IPS-18a (cell line): ENCODE measurements at regions not wholly inside any gene's neighbourhood (a gene's known extent, or its start where the extent isn't known, plus 50 kb on each side); places are given as distances from the start of the nearest gene placed in this dataset.
"Not testable (repeated sequence)": the region's sequence is repeated elsewhere in the genome, so short reads cannot be mapped to it uniquely, and the experiment has no call there.

Experiments
- H3K27ac ChIP-seq: one replicate; pipeline ENCODE4 v1.5.1; 2013; ENCODE audit warnings: low read length
- H3K27me3 ChIP-seq: one replicate; pipeline ENCODE4 v1.6.1; 2013; ENCODE audit warnings: mild to moderate bottlenecking, low read length; ENCODE audit not compliant: control insufficient read depth, insufficient read depth
- H3K36me3 ChIP-seq: one replicate; pipeline ENCODE4 v1.6.1; 2013; ENCODE audit warnings: low read depth, low read length; ENCODE audit not compliant: control insufficient read depth
- H3K4me1 ChIP-seq: one replicate; pipeline ENCODE4 v1.6.1; 2013; ENCODE audit warnings: low read depth, low read length; ENCODE audit not compliant: control insufficient read depth
- H3K4me3 ChIP-seq: one replicate; pipeline ENCODE4 v1.5.1; 2013; ENCODE audit warnings: low read length
- H3K9ac ChIP-seq: one replicate; pipeline ENCODE4 v1.6.1; 2013; ENCODE audit warnings: mild to moderate bottlenecking, low read length, moderate library complexity
- H3K9me3 ChIP-seq: one replicate; pipeline ENCODE4 v1.6.1; 2013; ENCODE audit warnings: low read depth, low read length; ENCODE audit not compliant: control insufficient read depth

DNA sequence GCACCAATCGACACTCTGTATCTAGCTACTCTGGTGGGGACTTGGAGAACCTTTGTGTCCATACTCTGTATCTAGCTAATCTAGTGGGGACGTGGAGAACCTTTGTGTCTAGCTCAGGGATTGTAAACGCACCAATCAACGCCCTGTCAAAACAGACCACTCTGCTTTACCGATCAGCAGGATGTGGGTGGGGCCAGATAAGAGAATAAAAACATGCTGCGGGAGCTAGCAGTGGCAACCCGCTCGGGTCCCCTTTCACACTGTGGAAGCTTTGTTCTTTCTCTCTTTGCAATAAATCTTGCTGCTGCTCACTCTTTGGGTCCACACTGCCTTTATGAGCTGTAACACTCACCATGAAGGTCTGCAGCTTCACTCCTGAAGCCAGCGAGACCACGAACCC, 104.0 kb upstream of the JCAD start:
- not testable (repeated sequence) for H3K27me3 ChIP-seq, H3K9ac ChIP-seq, H3K27ac ChIP-seq, H3K36me3 ChIP-seq, H3K4me1 ChIP-seq, H3K9me3 ChIP-seq, H3K4me3 ChIP-seq

DNA sequence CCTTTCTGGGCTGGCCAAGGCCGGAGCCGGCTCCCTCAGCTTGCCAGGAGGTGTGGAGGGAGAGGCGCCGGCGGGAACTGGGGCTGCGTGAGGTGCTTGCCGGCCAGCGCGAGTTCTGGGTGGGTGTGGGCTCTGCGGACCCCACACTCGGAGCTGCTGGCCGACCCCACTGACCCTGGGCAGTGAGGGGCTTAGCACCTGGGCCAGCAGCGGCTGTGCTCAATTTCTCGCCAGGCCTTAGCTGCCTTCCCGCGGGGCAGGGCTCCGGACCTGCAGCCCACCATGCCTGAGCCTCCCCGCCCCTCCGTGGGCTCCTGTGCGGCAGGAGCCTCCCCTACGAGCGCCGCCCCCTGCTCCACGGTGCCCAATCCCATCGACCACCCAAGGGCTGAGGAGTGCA, 103.4 kb upstream of the JCAD start:
- not testable (repeated sequence) for H3K9me3 ChIP-seq, H3K9ac ChIP-seq, H3K36me3 ChIP-seq, H3K4me1 ChIP-seq, H3K4me3 ChIP-seq, H3K27me3 ChIP-seq, H3K27ac ChIP-seq

DNA sequence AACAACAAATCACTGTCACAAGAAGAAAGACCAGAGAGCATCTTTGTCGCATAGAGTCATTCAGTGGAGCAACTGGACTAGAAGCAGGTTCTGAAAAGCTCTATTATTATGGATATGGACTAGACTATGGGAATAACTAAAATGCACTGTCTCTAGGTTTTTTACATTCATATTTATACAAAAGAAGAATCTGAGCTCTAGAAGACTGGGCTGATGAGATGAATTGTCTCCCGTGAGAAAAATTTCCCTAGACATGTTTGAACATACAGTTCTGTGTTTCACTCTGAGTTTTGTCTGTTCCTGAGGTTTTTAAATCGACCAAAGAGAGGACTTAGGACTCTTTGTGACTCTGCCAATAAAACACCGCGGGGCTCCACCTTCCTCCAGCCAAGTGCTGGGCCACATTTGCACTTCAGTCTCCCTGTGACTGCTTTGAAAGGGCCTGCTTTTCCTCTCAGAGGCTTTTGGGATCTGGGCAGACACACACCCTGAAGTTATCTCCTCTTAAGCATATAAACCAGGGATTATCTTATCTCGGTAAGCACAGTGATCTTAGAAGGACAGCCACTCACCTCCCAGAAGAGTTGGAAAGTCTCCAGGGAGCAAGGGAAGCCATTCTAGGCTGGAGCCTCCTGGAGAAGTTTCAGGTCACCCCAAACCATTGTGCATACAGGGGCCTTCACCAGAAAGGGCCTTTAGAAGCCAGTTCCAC, 101.0 kb upstream of the JCAD start:
- H3K9me3 ChIP-seq: no peaks in the 10 kb centered on the region
- no peaks in the 10 kb centered on the region for H3K36me3 ChIP-seq
- H3K9ac ChIP-seq: no peak overlapping the region
- H3K4me1 ChIP-seq: peaks cover 6% of the 10 kb centered on the region
- H3K27me3 ChIP-seq: no peaks in the 10 kb centered on the region
- no peak overlapping the region for H3K27ac ChIP-seq
- no peak overlapping the region for H3K4me3 ChIP-seq

DNA sequence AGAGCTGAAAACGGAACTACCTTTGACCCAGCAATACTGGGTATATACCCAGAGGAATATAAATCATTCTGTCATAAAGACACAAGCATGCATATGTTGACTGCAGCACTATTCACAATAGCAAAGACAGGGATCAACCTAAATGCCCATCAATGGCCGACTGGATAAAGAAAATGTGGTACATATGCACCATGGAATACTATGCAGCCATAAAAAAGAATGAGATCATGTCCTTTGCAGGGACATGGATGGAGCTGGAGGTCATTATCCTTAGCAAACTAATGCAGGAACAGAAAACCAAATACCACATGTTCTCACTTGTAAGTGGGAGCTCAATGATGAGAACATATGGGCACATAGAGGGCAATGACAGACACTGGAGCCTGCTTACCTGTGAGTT, 100.2 kb upstream of the JCAD start:
- not testable (repeated sequence) for H3K4me1 ChIP-seq, H3K9ac ChIP-seq, H3K9me3 ChIP-seq, H3K27ac ChIP-seq, H3K27me3 ChIP-seq, H3K4me3 ChIP-seq, H3K36me3 ChIP-seq

DNA sequence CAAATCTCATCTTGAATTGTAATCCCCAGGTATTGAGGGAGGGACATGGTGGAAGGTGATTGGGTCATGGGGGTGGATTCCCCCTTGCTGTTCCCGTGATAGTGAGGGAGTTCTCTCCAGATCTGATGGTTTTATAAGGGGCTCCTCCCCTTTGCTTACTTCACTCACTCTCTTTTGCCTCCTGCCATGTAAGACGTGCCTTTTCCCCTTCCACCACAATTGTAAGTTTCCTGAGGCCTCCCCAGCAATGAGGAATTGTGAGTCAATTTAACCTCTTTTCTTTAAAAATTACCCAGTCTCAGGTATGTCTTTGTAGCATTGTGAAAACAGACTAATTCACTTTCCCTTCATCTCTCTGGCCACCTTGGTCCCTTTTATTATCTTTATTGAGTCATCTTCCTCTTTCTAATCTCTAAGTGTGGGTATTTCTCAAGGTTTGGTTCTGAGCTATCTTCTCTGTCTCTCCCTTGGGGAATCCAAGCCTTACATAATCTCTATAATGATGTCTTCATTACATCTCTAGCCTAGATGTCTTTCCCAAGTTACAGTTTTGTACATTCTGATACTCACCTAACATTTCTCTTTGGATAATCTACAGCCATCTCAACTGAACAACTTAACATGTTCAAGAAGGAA, 99.1 kb upstream of the JCAD start:
- Histone ChIP-seq H3K4me1 (peaks cover 6% of the 10 kb centered on the region), H3K4me3 (no peak overlapping the region), H3K36me3 (no peaks in the 10 kb centered on the region), H3K27me3 (no peaks in the 10 kb centered on the region), H3K9me3 (no peaks in the 10 kb centered on the region), H3K27ac (no peak overlapping the region), H3K9ac (no peak overlapping the region)

DNA sequence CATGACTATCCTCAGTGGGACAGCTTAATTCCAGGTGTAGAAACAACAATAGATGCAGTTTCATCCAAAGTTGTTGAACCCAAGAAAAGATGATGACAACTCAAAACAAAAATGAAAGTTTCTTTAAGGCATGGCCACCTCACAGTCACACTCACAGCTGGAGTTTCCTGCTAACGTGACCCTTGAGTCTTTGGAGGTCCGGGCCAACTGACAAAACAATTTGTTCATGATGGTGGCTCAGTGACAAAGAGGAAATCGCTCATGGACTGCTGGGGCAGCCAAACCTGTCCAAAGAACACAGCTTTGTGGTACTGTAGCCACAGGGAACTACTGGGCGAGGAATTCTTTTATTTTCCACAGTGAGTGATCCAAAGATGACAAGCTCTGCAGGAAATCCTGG, 96.0 kb upstream of the JCAD start:
- H3K9me3 ChIP-seq: no peaks in the 10 kb centered on the region
- no peaks in the 10 kb centered on the region for H3K36me3 ChIP-seq
- no peak overlapping the region for H3K9ac ChIP-seq
- H3K27ac ChIP-seq: no peak overlapping the region
- H3K4me3 ChIP-seq: no peak overlapping the region
- no peaks in the 10 kb centered on the region for H3K27me3 ChIP-seq
- peaks cover 9% of the 10 kb centered on the region for H3K4me1 ChIP-seq

DNA sequence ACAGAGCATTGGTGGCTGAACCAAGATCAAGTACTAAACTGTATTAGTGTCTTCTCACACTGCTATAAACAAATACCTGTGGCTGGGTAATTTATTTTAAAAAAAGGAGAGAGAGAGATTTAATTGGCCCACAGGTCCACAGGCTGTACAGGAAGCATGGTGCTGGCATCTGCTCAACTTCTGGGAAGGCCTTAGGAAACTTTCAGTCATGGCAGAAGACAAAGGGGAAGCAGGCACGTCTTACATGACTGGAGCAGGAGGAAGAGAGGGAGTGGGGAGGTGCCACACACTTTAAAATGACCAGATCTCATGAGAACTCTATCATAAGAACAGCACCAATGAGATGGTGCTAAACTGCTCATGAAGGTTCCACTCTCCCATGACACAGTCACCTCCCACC, 95.2 kb upstream of the JCAD start:
- H3K9me3 ChIP-seq: no peaks in the 10 kb centered on the region
- no peak overlapping the region for H3K9ac ChIP-seq
- no peaks in the 10 kb centered on the region for H3K27me3 ChIP-seq
- H3K36me3 ChIP-seq: no peaks in the 10 kb centered on the region
- no peak overlapping the region for H3K4me3 ChIP-seq
- H3K27ac ChIP-seq: no peak overlapping the region
- H3K4me1 ChIP-seq: peaks cover 6% of the 10 kb centered on the region

DNA sequence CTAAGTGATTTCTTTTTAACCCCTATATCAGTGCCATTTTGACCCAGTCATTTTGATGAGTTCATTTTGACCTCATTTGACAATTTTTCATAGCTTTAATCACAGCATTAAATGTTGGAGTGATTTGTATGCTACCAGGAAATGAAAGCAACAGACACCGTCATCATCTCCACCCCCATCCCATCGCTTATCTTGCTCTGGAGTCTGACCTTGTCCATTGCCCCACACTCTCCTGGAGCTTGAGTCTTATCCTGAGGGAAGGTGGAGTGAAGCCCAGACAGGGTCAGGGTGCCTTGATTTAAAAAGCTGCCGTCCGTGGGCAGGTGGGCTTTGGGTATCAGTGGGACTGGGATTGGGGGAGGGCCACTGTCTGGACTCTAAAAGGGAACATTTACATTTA, 94.7 kb upstream of the JCAD start:
- Histone ChIP-seq H3K27me3 (no peaks in the 10 kb centered on the region), H3K4me3 (no peak overlapping the region), H3K9me3 (no peaks in the 10 kb centered on the region)

DNA sequence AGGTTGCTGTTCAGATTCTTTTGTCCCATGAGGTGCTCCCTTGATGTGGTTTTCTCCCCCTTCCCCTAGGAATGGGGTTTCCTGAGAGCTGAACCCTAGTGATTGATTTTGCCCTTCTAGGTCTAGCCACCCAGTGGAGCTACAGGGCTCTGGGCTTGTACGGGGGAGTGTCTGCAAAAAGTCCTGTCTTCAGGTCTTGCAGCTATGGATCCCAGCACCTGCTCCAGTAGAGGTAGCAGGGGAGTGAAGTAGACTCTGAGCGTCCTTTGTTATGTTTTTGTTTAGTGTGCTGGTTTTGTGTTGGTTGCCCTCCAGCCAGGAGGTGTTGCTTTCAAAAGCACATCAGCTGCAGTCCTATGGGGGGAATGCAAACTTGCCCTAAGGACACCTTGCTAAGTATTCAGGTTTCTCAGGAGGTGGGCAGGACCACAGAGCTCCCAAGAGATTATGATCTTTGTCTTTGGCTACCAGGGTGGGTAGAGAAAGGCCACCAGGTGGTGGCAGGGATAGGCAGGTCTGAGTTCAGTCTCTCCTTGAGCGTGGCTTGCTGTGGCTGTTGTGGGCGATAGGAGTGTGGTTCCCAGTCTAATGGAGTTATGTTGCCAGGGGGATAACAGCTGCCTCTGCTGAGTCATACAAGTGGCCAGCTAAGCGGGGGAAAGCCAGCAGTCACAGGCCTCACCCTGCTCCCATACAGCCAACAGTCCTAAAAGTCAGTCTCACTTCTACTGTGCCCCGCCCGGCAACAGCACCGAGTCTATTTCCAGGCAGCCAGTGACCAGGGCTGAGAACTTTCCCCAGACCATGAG, 92.4 kb upstream of the JCAD start:
- Histone ChIP-seq H3K9me3 (no peaks in the 10 kb centered on the region), H3K4me1 (peaks cover 6% of the 10 kb centered on the region), H3K27me3 (no peaks in the 10 kb centered on the region), H3K4me3 (no peak overlapping the region), H3K9ac (no peak overlapping the region), H3K27ac (no peak overlapping the region), H3K36me3 (no peaks in the 10 kb centered on the region)

More for the DNA sequence above, 94.7 kb upstream of the JCAD start:
- no peaks in the 10 kb centered on the region for H3K36me3 ChIP-seq
- H3K4me1 ChIP-seq: peaks cover 6% of the 10 kb centered on the region
- H3K27ac ChIP-seq: no peak overlapping the region
- H3K9ac ChIP-seq: no peak overlapping the region

DNA sequence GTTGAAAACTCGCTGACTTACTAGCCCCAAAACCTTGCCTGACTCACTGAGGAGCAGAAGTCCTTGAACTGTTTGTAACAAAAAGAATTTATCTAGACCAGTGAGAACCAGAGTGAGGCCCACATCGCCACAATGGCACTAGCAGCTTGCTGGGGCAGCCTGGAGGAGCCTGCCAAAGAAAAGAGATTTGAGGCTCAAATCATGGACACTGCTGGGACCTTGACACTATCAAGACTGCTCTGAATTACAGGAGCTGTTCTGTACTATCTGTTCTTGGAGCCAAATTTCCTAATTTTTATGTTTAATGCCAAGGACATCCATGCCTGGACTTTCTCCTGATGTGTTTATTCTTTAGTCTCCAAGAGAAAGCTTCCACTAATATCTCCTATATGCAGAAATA, 82.0 kb upstream of the JCAD start:
- Histone ChIP-seq H3K36me3 (no peaks in the 10 kb centered on the region), H3K4me1 (no peaks in the 10 kb centered on the region), H3K27me3 (no peaks in the 10 kb centered on the region), H3K4me3 (no peak overlapping the region), H3K9me3 (no peaks in the 10 kb centered on the region), H3K27ac (no peak overlapping the region), H3K9ac (no peak overlapping the region)

DNA sequence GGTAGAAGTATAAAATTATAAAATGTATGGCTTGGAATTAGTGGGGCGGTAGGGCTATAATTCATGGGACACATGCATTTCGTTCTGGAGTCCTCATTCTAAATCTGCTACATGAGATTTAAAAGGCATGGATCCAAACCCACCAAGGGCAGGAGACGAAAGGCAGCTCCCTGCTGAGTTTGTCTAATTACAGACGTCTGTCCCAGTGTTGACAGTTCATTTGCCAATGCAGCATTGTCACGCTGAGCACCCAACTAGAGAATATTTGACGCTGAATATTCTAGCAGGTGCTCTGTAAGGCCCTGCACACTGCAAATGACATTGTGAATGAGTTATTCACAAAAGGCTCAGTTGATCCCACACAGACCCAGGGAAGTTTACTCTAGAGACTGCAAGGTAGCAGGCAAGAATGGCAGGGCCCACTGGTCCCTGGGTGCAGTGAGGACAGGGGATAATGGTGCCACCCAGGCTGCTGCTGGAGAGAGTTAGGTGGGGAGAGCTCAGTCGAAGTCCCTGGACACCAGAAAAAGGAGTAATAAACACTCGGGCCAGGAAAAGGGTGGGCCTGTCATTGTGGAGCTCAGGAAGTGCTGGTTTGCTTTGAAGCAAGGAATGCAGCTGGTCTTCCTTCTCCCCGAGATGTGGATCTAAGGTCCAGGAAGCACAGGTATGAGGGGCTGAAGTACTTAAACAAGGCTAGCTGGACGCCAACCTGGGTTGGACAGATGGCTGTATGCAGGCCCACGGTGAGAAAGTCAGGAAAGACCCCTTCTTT, 75.0 kb upstream of the JCAD start:
- Histone ChIP-seq H3K9ac (no peak overlapping the region), H3K36me3 (no peaks in the 10 kb centered on the region), H3K27me3 (no peaks in the 10 kb centered on the region), H3K27ac (no peak overlapping the region), H3K4me3 (no peak overlapping the region), H3K4me1 (no peaks in the 10 kb centered on the region), H3K9me3 (no peaks in the 10 kb centered on the region)
